NCI-H2107 treated with DMSO at 0.1 percent for 48 hours (cell line): ENCODE measurements at regions not wholly inside any gene's neighbourhood (a gene's known extent, or its start where the extent isn't known, plus 50 kb on each side); places are given as distances from the start of the nearest gene placed in this dataset.

Experiments used
- DNase-seq: peaks from one replicate; lab custom pipeline; 2025; ENCODE audit not compliant: unreplicated experiment; lab: John Stamatoyannopoulos, UW

GRCh38 chr21:21605521-21605920 lies 607.3 kb downstream of the NCAM2 start:
- no peak for DNase-seq

- DNase-seq = no peak
Measured at GRCh38 chr21:21606041-21606440, 607.8 kb downstream of the NCAM2 start.

GRCh38 chr21:21612466-21612865 lies 614.3 kb downstream of the NCAM2 start:
- DNase-seq = no peak

- DNase-seq = no peak
Measured at GRCh38 chr21:21614966-21615365, 616.8 kb downstream of the NCAM2 start.

- no peak for DNase-seq
Measured at GRCh38 chr21:21622460-21623234, 624.4 kb downstream of the NCAM2 start.

GRCh38 chr21:21624674-21625073 lies 626.5 kb downstream of the NCAM2 start:
- no peak for DNase-seq

- DNase-seq = no peak
Measured at GRCh38 chr21:21631961-21632360, 633.8 kb downstream of the NCAM2 start.

GRCh38 chr21:21632926-21633325 lies 634.7 kb downstream of the NCAM2 start:
- DNase-seq = no peak

GRCh38 chr21:21661741-21662140 lies 663.5 kb downstream of the NCAM2 start:
- no peak for DNase-seq

GRCh38 chr21:21662776-21663175 lies 664.6 kb downstream of the NCAM2 start:
- no peak for DNase-seq

GRCh38 chr21:21664871-21665270 lies 666.7 kb downstream of the NCAM2 start:
- DNase-seq = no peak

- DNase-seq = no peak
Measured at GRCh38 chr21:21666689-21667088, 668.5 kb downstream of the NCAM2 start.

- no peak for DNase-seq
Measured at GRCh38 chr21:21668198-21668597, 670.0 kb downstream of the NCAM2 start.

GRCh38 chr21:21673959-21674358 lies 675.8 kb downstream of the NCAM2 start:
- no peak for DNase-seq

GRCh38 chr21:21675601-21676000 lies 677.4 kb downstream of the NCAM2 start:
- no peak for DNase-seq

GRCh38 chr21:21682172-21682571 lies 684.0 kb downstream of the NCAM2 start:
- DNase-seq = no peak

GRCh38 chr21:21688889-21689288 lies 690.7 kb downstream of the NCAM2 start:
- DNase-seq = no peak

- no peak for DNase-seq
Measured at GRCh38 chr21:21690068-21690665, 692.0 kb downstream of the NCAM2 start.

- DNase-seq = no peak
Measured at GRCh38 chr21:21712748-21713520, 714.7 kb downstream of the NCAM2 start.

GRCh38 chr21:21713651-21714180 lies 715.5 kb downstream of the NCAM2 start:
- DNase-seq = no peak

GRCh38 chr21:21714426-21714825 lies 716.2 kb downstream of the NCAM2 start:
- DNase-seq = no peak
